ENCODE measurements at regions not wholly inside any gene's neighbourhood (a gene's known extent, or its start where the extent isn't known, plus 50 kb on each side); places are given as distances from the start of the nearest gene placed in this dataset.

- no peak overlapping the region for H3K4me3 ChIP-seq (ENCODE audit: low read depth, low read length)
- TF ChIP-seq, protein P1, sequence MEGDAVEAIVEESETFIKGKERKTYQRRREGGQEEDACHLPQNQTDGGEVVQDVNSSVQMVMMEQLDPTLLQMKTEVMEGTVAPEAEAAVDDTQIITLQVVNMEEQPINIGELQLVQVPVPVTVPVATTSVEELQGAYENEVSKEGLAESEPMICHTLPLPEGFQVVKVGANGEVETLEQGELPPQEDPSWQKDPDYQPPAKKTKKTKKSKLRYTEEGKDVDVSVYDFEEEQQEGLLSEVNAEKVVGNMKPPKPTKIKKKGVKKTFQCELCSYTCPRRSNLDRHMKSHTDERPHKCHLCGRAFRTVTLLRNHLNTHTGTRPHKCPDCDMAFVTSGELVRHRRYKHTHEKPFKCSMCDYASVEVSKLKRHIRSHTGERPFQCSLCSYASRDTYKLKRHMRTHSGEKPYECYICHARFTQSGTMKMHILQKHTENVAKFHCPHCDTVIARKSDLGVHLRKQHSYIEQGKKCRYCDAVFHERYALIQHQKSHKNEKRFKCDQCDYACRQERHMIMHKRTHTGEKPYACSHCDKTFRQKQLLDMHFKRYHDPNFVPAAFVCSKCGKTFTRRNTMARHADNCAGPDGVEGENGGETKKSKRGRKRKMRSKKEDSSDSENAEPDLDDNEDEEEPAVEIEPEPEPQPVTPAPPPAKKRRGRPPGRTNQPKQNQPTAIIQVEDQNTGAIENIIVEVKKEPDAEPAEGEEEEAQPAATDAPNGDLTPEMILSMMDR (IDR thresholded peaks at IDR 0.05; ENCODE audit: insufficient read depth, low read depth, low read length, missing control alignments), result no peak
- no peak for DNase-seq (ENCODE audit: low read depth)
Observed at GRCh38 chr17:12522743-12523183, 142.9 kb upstream of the MYOCD start.

GRCh38 chr17:12523244-12523643 is 142.4 kb upstream of the MYOCD start:
- TF ChIP-seq, protein P1 (IDR thresholded peaks at IDR 0.05; ENCODE audit: insufficient read depth, low read depth, low read length, missing control alignments), result no peak
- no peak for DNase-seq (ENCODE audit: low read depth)
- no peak overlapping the region for H3K4me3 ChIP-seq (ENCODE audit: low read depth, low read length)

GRCh38 chr17:12528036-12528435 is 137.7 kb upstream of the MYOCD start:
- TF ChIP-seq, protein P1 (IDR thresholded peaks at IDR 0.05; ENCODE audit: insufficient read depth, low read depth, low read length, missing control alignments), result no peak
- H3K4me3 ChIP-seq (ENCODE audit: low read depth, low read length), result no peak overlapping the region
- no peak for DNase-seq (ENCODE audit: low read depth)

GRCh38 chr17:12530161-12530560 is 135.5 kb upstream of the MYOCD start:
- H3K4me3 ChIP-seq (ENCODE audit: low read depth, low read length), result no peak overlapping the region

DNA sequence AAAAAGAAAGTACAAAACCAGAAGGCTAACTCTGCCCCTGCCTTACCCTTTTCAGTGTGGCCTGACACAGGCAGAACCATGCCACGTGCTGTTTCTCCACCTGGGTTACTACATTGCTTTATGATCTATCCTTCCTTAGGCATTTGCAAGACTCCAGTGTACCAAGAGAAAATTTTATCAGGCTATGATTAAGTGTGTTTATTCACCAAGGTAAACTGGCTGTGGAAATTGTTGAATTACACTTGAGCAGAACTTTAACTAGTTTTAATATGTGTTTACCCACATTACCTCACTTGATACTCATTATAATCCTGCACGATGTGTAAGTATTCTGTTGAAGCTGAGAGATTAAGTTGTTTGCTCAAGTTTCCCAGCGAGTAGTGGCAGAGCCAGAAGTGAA is 129.7 kb upstream of the MYOCD start:
- no peak for DNase-seq (ENCODE audit: low read depth)
- no peak overlapping the region for H3K4me3 ChIP-seq (ENCODE audit: low read depth, low read length)
- TF ChIP-seq, protein P1 (IDR thresholded peaks at IDR 0.05; ENCODE audit: insufficient read depth, low read depth, low read length, missing control alignments), result no peak

More at GRCh38 chr17:12530161-12530560, 135.5 kb upstream of the MYOCD start:
- TF ChIP-seq, protein P1 (IDR thresholded peaks at IDR 0.05; ENCODE audit: insufficient read depth, low read depth, low read length, missing control alignments), result no peak
- DNase-seq (ENCODE audit: low read depth), result no peak

DNA sequence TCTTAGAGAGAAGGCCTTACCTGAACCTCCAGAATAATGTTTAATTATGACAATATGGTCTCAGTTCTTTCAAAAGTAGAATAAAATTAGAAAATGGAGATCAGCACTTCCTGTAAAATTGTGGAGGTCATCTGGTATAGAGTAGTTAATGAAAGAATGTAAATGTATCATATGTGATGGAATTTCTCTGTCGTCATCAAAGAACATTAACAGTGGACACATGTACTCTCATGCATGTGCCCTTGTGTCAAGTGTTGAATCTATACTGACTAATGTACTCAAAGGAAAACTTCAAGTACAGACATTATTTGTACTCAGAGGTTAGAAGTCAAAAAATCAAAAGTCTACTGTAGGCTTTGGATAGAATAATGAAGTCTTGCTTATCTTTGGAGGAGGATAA is 129.2 kb upstream of the MYOCD start:
- no peak overlapping the region for H3K4me3 ChIP-seq (ENCODE audit: low read depth, low read length)
- TF ChIP-seq, protein P1 (IDR thresholded peaks at IDR 0.05; ENCODE audit: insufficient read depth, low read depth, low read length, missing control alignments), result no peak
- no peak for DNase-seq (ENCODE audit: low read depth)

DNA sequence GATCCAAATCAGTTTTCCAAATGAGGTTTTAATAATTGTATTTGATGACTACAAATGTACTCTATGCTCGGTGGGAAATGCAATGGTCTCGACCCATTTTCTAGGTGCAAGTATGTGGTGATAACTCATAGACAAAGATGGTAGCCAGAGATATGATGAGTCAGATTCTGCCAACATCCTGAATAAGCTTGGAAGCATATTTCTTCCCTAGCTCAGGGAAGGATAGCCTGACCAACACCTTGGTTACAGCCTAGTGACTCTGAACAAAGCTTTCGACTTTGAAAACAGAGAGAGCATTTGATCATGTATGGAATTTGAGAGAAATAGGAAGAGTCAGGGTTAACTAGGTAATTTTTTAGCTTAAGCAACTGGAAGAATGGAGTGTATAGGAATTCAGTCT is 128.3 kb upstream of the MYOCD start:
- TF ChIP-seq, protein P1 (IDR thresholded peaks at IDR 0.05; ENCODE audit: insufficient read depth, low read depth, low read length, missing control alignments), result no peak
- no peak overlapping the region for H3K4me3 ChIP-seq (ENCODE audit: low read depth, low read length)
- no peak for DNase-seq (ENCODE audit: low read depth)

All from GM12865 (cell line).